Tibial artery (tissue), 4 donors: ENCODE measurements at regions not wholly inside any gene's neighbourhood (a gene's known extent, or its start where the extent isn't known, plus 50 kb on each side); places are given as distances from the start of the nearest gene placed in this dataset.

Experiments used
- DNase-seq, 2 donors: peaks; one replicate each; pipeline ENCODE4 v3.0.0-alpha.2; 2019
- H3K27ac ChIP-seq, 2 donors: fragments of 200-600 bp; sonication (generic) in 1 of 2; 1 replicate in 1 of 2; 2 replicates in 1 of 2; pipeline ENCODE4 v1.5.1; 2018 to 2019; ENCODE audit warnings: mild to moderate bottlenecking in 1 of 2
- H3K27me3 ChIP-seq, 2 donors: fragments of 200-600 bp; sonication (generic) in 1 of 2; one replicate each; pipeline versions ENCODE4 v1.5.1 to v1.6.0; 2016 to 2019
- H3K36me3 ChIP-seq, 3 donors: fragments of 200-600 bp; sonication (generic) in 2 of 3; one replicate each; pipeline ENCODE4 v1.5.1; 2016 to 2019; ENCODE audit warnings: mild to moderate bottlenecking in 2 of 3
- H3K4me1 ChIP-seq, 4 donors: fragments of 200-600 bp; sonication (generic) in 2 of 4; 1 replicate in 3 of 4; 2 replicates in 1 of 4; pipeline ENCODE4 v1.5.1; 2016 to 2019
- H3K4me3 ChIP-seq, 2 donors: fragments of 200-600 bp; sonication (generic) in 1 of 2; 1 replicate in 1 of 2; 2 replicates in 1 of 2; pipeline ENCODE4 v1.5.1; 2018 to 2019; ENCODE audit warnings: mild to moderate bottlenecking in 2 of 2
- H3K9me3 ChIP-seq, 3 donors: fragments of 200-600 bp; sonication (generic) in 1 of 3; one replicate each; pipeline ENCODE4 v1.5.1; 2016 to 2019
- intact Hi-C: fragments of 100-400 bp; cut with DNase I; formaldehyde crosslinking; loops from one replicate; pipeline ENCODE4 v1.15.0; 2023; ENCODE audit warnings: low total_unique reads
- TF ChIP-seq, protein P1 (sequence below), 2 experiments: fragments of 200-600 bp in 1 of 2; fragments of 450-650 bp in 1 of 2; IDR thresholded peaks; one replicate each; pipeline ENCODE4 v1.5.1; 2017 to 2019; ENCODE audit warnings: antibody characterized with exemption in 2 of 2, mild to moderate bottlenecking in 1 of 2, moderate library complexity in 1 of 2

DNA sequence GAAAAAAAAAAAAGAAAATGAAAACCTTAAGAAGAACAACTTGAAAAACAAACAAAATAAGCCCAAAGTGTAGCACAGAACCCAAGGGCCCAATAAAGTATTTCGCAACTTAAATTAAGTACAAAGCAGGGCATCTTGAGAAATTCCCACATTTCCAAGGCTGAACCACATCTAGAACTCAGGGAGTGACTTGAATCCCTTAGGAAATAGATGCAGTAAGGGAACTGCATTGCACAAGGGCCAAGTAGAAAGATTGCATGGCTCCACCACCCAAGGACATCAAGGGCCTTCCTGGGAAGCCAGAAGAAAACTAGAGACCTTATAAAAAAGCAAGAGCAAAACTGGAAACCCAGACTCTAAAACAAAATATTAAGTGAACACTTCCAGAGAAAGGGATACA lies 352.7 kb downstream of the CXCL12 start:
- Histone ChIP-seq H3K27me3 (no peaks in the 10 kb centered on the region), H3K4me3 (no peak overlapping the region), H3K9me3 (no peaks in the 10 kb centered on the region), H3K4me1 (peaks cover 4 to 36% (median 19%) of the 10 kb centered on the region in 4 donors), H3K36me3 (no peaks in the 10 kb centered on the region), H3K27ac (peak overlapping the region; percentile 58 to 65)
- TF ChIP-seq, protein P1, sequence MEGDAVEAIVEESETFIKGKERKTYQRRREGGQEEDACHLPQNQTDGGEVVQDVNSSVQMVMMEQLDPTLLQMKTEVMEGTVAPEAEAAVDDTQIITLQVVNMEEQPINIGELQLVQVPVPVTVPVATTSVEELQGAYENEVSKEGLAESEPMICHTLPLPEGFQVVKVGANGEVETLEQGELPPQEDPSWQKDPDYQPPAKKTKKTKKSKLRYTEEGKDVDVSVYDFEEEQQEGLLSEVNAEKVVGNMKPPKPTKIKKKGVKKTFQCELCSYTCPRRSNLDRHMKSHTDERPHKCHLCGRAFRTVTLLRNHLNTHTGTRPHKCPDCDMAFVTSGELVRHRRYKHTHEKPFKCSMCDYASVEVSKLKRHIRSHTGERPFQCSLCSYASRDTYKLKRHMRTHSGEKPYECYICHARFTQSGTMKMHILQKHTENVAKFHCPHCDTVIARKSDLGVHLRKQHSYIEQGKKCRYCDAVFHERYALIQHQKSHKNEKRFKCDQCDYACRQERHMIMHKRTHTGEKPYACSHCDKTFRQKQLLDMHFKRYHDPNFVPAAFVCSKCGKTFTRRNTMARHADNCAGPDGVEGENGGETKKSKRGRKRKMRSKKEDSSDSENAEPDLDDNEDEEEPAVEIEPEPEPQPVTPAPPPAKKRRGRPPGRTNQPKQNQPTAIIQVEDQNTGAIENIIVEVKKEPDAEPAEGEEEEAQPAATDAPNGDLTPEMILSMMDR (IDR thresholded peaks at IDR 0.05): no peak
- intact Hi-C loops: no loop called here
- no peak for DNase-seq

DNA sequence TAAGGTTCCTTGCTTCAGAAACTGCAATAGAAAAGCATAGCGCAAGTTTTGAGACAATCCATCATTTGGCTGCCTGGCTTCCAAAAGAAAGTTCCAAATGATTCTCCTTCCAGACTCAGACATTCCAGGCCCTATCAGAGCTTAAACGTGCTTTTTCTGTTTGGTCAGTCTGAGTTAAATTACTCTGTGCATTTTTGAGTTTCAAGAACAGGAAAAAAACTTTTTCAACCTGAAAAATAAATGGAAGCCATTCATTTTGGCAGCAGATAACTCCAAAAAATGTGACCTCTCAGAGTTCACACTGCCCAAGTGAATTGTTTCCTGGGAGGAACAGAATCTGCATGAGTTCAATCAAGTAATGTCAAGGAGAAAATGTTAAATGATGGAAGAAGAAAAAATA lies 354.2 kb downstream of the CXCL12 start:
- no peaks in the 10 kb centered on the region for H3K36me3 ChIP-seq
- peaks cover 4 to 36% (median 19%) of the 10 kb centered on the region in 4 donors for H3K4me1 ChIP-seq
- H3K27ac ChIP-seq: peak overlapping the region; percentile 58 to 65
- H3K9me3 ChIP-seq: no peaks in the 10 kb centered on the region
- DNase-seq: no peak
- no peaks in the 10 kb centered on the region for H3K27me3 ChIP-seq
- TF ChIP-seq, protein P1 (IDR thresholded peaks at IDR 0.05): no peak
- intact Hi-C loops: no loop called here
- no peak overlapping the region for H3K4me3 ChIP-seq

DNA sequence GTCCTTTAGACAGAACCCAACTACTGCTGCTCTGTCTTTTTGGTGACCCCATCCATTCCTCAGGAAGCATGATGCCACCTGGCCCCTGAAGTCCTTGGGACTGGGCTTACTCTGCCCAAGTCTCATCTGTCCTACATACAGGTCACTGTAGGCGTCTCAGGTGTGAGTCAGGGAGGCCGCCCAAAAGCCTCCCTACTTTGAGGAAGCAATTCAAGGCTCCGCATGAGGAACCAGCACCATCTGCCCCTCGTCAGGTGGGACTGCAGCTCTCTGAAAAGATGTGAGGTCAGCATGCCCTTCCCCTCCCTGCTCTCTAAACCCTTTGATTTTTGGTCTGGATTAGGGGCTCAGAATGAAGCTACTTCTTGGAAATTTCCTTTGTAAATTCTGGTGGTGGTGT lies 354.8 kb downstream of the CXCL12 start:
- no peaks in the 10 kb centered on the region for H3K9me3 ChIP-seq
- intact Hi-C loops: no loop called here
- peak overlapping the region; percentile 58 to 65 for H3K27ac ChIP-seq
- no peak for DNase-seq
- no peak overlapping the region for H3K4me3 ChIP-seq
- no peaks in the 10 kb centered on the region for H3K36me3 ChIP-seq
- H3K27me3 ChIP-seq: no peaks in the 10 kb centered on the region
- TF ChIP-seq, protein P1 (IDR thresholded peaks at IDR 0.05): no peak
- H3K4me1 ChIP-seq: peaks cover 4 to 36% (median 19%) of the 10 kb centered on the region in 4 donors

DNA sequence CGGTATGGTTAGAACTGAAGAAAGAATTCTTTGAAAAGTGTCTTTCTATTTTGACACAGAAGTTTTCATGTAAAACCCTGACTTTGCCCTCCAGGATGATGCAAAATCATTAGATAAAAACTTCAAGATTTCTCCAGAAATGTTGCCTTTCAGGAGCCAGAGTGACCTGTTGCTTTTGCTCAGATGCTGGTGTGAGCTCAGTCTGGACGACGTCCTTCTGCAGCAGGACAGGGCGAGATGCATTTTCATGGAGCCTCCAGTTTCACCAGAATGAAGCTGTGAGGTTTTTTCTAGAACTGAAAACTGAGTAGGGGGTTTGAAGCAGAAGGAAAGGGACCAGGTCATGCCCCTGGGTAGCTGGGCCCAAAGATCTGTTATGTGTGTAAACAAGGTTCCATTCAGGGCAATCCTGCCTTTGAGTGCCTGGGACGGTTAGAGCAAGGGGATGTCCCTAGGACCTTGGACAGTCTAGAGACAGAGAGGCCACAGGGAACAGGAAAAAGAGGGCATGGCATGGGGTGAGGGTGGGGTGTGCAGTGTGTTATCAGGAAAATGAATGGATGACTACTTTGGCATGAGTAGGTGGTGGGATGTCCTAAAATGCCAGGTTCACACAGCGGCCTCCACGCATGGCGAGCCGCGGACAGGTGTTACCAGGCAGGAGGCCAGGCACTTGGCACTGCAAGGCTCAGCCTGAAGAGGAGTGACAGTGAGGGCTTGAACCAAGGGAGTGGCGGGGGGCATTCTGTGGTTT lies 356.3 kb downstream of the CXCL12 start:
- Histone ChIP-seq H3K4me1 (peaks cover 4 to 36% (median 19%) of the 10 kb centered on the region in 4 donors), H3K27me3 (no peaks in the 10 kb centered on the region), H3K4me3 (no peak overlapping the region), H3K36me3 (no peaks in the 10 kb centered on the region), H3K27ac (no peak overlapping the region), H3K9me3 (peaks cover 0 to 7% (median 0%) of the 10 kb centered on the region in 3 donors)
- TF ChIP-seq, protein P1 (IDR thresholded peaks at IDR 0.05): no peak
- no peak for DNase-seq
- intact Hi-C loops: no loop called here

DNA sequence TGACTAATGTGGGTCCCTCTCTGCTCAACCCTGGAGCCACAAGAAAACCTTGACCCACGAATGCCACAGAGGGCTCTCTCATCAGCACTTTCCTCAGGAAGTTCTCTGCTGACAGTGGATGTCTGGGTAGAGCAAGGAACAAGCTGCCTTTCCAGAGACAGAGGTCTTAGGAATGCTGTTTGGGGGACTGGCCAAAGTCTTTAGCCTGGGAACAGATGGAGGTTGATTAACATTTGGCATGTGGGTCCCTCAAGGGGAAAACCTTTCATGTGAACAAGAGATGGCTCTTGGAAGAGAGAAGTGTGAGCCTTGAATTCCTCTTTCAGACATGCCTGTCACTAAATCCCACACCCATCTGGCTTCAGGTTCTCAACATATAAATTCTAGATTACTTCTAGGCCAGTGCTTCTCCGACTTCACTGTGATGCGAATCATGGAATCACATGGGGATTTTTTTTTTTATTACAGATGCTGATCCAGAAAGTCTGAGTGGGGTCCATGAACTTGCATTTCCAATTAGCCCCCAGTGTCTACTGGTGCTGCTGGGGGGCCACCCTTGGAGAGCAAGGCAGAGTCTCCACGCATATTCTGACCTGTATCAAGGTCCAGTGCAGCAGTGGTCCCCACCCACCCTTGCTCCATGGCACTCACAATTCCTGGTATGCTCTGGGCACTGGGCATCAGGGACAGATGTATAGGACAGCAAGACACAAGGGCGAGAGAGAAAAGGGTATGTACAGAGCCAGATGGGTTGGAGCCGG lies 360.4 kb downstream of the CXCL12 start:
- TF ChIP-seq, protein P1 (IDR thresholded peaks at IDR 0.05): no peak
- Histone ChIP-seq H3K27ac (no peak overlapping the region), H3K36me3 (no peaks in the 10 kb centered on the region), H3K9me3 (peaks cover 0 to 7% (median 0%) of the 10 kb centered on the region in 3 donors), H3K4me3 (no peak overlapping the region), H3K27me3 (no peaks in the 10 kb centered on the region), H3K4me1 (peaks cover 0 to 17% (median 1%) of the 10 kb centered on the region in 4 donors)
- intact Hi-C loops: no loop called here
- no peak for DNase-seq
